GM12878 (cell line): ENCODE measurements at regions not wholly inside any gene's neighbourhood (a gene's known extent, or its start where the extent isn't known, plus 50 kb on each side); places are given as distances from the start of the nearest gene placed in this dataset.

Source experiments
- ATAC-seq: fragments of 200-7000 bp; cut with Tn5 transposase; 3 replicates; pipeline ENCODE4 v1.9.1; 2020; ENCODE audit warnings: mild to moderate bottlenecking, moderate library complexity
- BruUV-seq: library from RNA; stranded (reverse); fragments of 400-500 nt; replicated peaks from 2 replicates; lab custom pipeline; 2021; lab: Mats Ljungman, UMichigan
- CTCF ChIA-PET: fragments of 300-600 bp; sonication (Branson Sonifier 250); formaldehyde crosslinking; extraction: SDS; loops from one replicate; lab custom pipeline; 2021; ENCODE audit warnings: inconsistent platforms; lab: Yijun Ruan, JAX
- POLR2A ChIA-PET: fragments of 350-600 bp; formaldehyde crosslinking; extraction: SDS; loops from one replicate; lab custom pipeline; 2021; ENCODE audit warnings: inconsistent platforms; lab: Charles Lee
- RAD21 ChIA-PET: fragments of 300-600 bp; sonication (Branson Sonifier 250); formaldehyde crosslinking; loops from one replicate; lab custom pipeline; 2023; ENCODE audit warnings: antibody characterized with exemption; ENCODE audit not compliant: unreplicated experiment; lab: Charles Lee
- SMC1A ChIA-PET: fragments of 300-600 bp; sonication (Branson Sonifier 250); formaldehyde crosslinking; loops from one replicate; lab custom pipeline; 2023; ENCODE audit not compliant: unreplicated experiment, uncharacterized antibody; lab: Charles Lee
- DNase-seq: peaks from one replicate; pipeline ENCODE4 v3.0.0-alpha.2; 2011; ENCODE audit warnings: low read depth, low spot score
- FAIRE-seq: peaks from 3 replicates; lab custom pipeline; 2011; peaks lifted over from hg19 to GRCh38; lab: Jason Lieb, UNC
- H2AFZ ChIP-seq: 2 replicates; pipeline ENCODE4 v1.6.0; 2011; ENCODE audit warnings: low read depth, low read length, control low read depth; ENCODE audit not compliant: control insufficient read depth
- H3K27ac ChIP-seq: 2 replicates; pipeline ENCODE4 v1.5.1; 2011; ENCODE audit warnings: control low read depth; ENCODE audit not compliant: control insufficient read depth, insufficient read depth
- H3K27me3 ChIP-seq, 2 experiments: replicated peaks in 1 of 2; 2 replicates each; pipeline versions ENCODE4 v1.6.0 to v1.6.1; 2011; ENCODE audit warnings: low read length in 1 of 2; ENCODE audit not compliant: control insufficient read depth in 2 of 2, insufficient read depth in 2 of 2
- H3K36me3 ChIP-seq, 2 experiments: 2 replicates each; pipeline ENCODE4 v1.5.1; 2011; ENCODE audit warnings: low read length in 1 of 2; ENCODE audit not compliant: control insufficient read depth in 2 of 2, insufficient read depth in 2 of 2
- H3K4me1 ChIP-seq: 2 replicates; pipeline ENCODE4 v1.6.1; 2011; ENCODE audit warnings: mild to moderate bottlenecking, low read length, moderate library complexity, mixed read lengths; ENCODE audit not compliant: control insufficient read depth, insufficient read depth
- H3K4me2 ChIP-seq: 2 replicates; pipeline ENCODE4 v1.6.0; 2011; ENCODE audit warnings: control low read depth; ENCODE audit not compliant: control insufficient read depth, insufficient read depth
- H3K4me3 ChIP-seq: fragments of 200-600 bp; sonication (generic); 2 replicates; pipeline ENCODE4 v1.5.1; 2016
- H3K79me2 ChIP-seq: 2 replicates; pipeline ENCODE4 v1.6.0; 2011; ENCODE audit warnings: low read length; ENCODE audit not compliant: control insufficient read depth, insufficient read depth
- H3K9ac ChIP-seq: 2 replicates; pipeline ENCODE4 v1.8.0; 2011; ENCODE audit warnings: low read length, control low read depth, mixed read lengths; ENCODE audit not compliant: control insufficient read depth, insufficient read depth
- H3K9me3 ChIP-seq: replicated peaks from 3 replicates; pipeline ENCODE4 v1.5.1; 2011; ENCODE audit warnings: mild to moderate bottlenecking, low read length; ENCODE audit not compliant: control insufficient read depth, insufficient read depth
- H4K20me1 ChIP-seq: 2 replicates; pipeline ENCODE4 v1.6.0; 2011; ENCODE audit not compliant: control insufficient read depth, insufficient read depth
- BCL11A ChIP-seq: IDR thresholded peaks from 2 replicates; pipeline ENCODE4 v1.6.1; 2011; ENCODE audit warnings: low read depth, low read length
- CBX3 ChIP-seq: fragments of 200-600 bp; sonication (generic); IDR thresholded peaks from 2 replicates; pipeline ENCODE4 v1.6.1; 2016; ENCODE audit warnings: low read depth, borderline replicate concordance
- CREB1 ChIP-seq: IDR thresholded peaks from 2 replicates; pipeline ENCODE4 v1.6.1; 2012; ENCODE audit warnings: low read depth, mild to moderate bottlenecking, inconsistent platforms
- CTCF ChIP-seq, 3 experiments: IDR thresholded peaks in 2 of 3; conservative IDR thresholded peaks in 1 of 3; 2 replicates each; pipeline ENCODE4 v1.5.1; 2011; ENCODE audit warnings: low read depth in 3 of 3, low read length in 3 of 3, mild to moderate bottlenecking in 3 of 3, control low read depth in 2 of 3, moderate library complexity in 2 of 3, inconsistent platforms in 1 of 3, mixed read lengths in 1 of 3; ENCODE audit not compliant: control insufficient read depth in 2 of 3, insufficient read depth in 1 of 3; ENCODE audit errors: extremely low read depth in 1 of 3
- DPF2 ChIP-seq: fragments of 450-650 bp; IDR thresholded peaks from 2 replicates; pipeline ENCODE4 v1.6.1; 2017; ENCODE audit warnings: mild to moderate bottlenecking
- E4F1 ChIP-seq: fragments of 450-650 bp; IDR thresholded peaks from 2 replicates; pipeline ENCODE4 v1.6.1; 2018; ENCODE audit warnings: borderline replicate concordance, mild to moderate bottlenecking; ENCODE audit not compliant: partially characterized antibody
- HDAC2 ChIP-seq: fragments of 200-600 bp; sonication (generic); IDR thresholded peaks from 2 replicates; pipeline ENCODE4 v1.6.1; 2017
- IKZF1 ChIP-seq: fragments of 450-650 bp; conservative IDR thresholded peaks from 2 replicates; pipeline ENCODE4 v1.6.1; 2017; ENCODE audit warnings: antibody characterized with exemption, mild to moderate bottlenecking
- MAX ChIP-seq: IDR thresholded peaks from 2 replicates; pipeline ENCODE4 v1.6.1; 2012; ENCODE audit warnings: low read depth, low read length, improper control_type of control experiment
- NFXL1 ChIP-seq: fragments of 450-650 bp; IDR thresholded peaks from 2 replicates; pipeline ENCODE4 v1.6.1; 2017; ENCODE audit warnings: antibody characterized with exemption, mild to moderate bottlenecking, borderline replicate concordance
- POLR2AphosphoS2 ChIP-seq: IDR thresholded peaks from 2 replicates; pipeline ENCODE4 v1.6.1; 2011; ENCODE audit warnings: low read depth, mild to moderate bottlenecking, low read length, improper control_type of control experiment, moderate library complexity
- RBBP5 ChIP-seq: fragments of 200-600 bp; sonication (generic); conservative IDR thresholded peaks from 2 replicates; pipeline ENCODE4 v1.6.1; 2016
- RCOR1 ChIP-seq: conservative IDR thresholded peaks from 2 replicates; pipeline ENCODE4 v1.6.1; 2012; ENCODE audit warnings: low read depth, low read length, improper control_type of control experiment
- STAT1 ChIP-seq: fragments of 450-650 bp; conservative IDR thresholded peaks from 2 replicates; pipeline ENCODE4 v1.6.1; 2014; ENCODE audit warnings: antibody characterized with exemption, mild to moderate bottlenecking
- TAF1 ChIP-seq: IDR thresholded peaks from 2 replicates; pipeline ENCODE4 v1.6.1; 2011; ENCODE audit warnings: mild to moderate bottlenecking, low read depth, low read length, borderline replicate concordance
- TCF7 ChIP-seq: IDR thresholded peaks from 2 replicates; pipeline ENCODE4 v1.6.1; 2014; ENCODE audit warnings: antibody characterized with exemption, borderline replicate concordance
- ZNF24 ChIP-seq: fragments of 450-650 bp; IDR thresholded peaks from 2 replicates; pipeline ENCODE4 v1.6.1; 2017; ENCODE audit warnings: antibody characterized with exemption, mild to moderate bottlenecking
- ZZZ3 ChIP-seq: IDR thresholded peaks from 2 replicates; pipeline ENCODE4 v1.6.1; 2011; ENCODE audit warnings: low read depth; ENCODE audit not compliant: control insufficient read depth, insufficient read length
- WGBS: methylation state at CpG from one replicate; pipeline ENCODE4 v1.1.6; 2016; ENCODE audit warnings: low lambda C conversion rate; ENCODE audit not compliant: insufficient replicate concordance, insufficient coverage; ENCODE audit errors: missing lambda C conversion rate; 5-methylcytosine and 5-hydroxymethylcytosine counted together
- in situ Hi-C: fragments of 300-500 bp; cut with MboI; formaldehyde crosslinking; loops from 9 replicates; pipeline ENCODE4 v1.14.3; 2018; ENCODE audit warnings: mixed read lengths
- intact Hi-C: fragments of 100-400 bp; cut with micrococcal nuclease; formaldehyde crosslinking; loops from one replicate; pipeline ENCODE4 v1.14.2; 2022; ENCODE audit not compliant: unreplicated experiment

GRCh38 chr5:114065912-114066311 lies 296.0 kb upstream of the KCNN2 start (continued):
- TF ChIP-seq E4F1, result no peak
- no peak for TF ChIP-seq MAX
- TF ChIP-seq CTCF (IDR thresholded peaks at IDR 0.05 in 2 of 3, conservative IDR thresholded peaks at IDR 0.05 in 1 of 3; ENCODE audit: control insufficient read depth in 2 of 3, extremely low read depth in 1 of 3, insufficient read depth in 1 of 3, low read depth in 3 of 3, low read length in 3 of 3), result no peak

GRCh38 chr5:114070093-114070722 lies 291.7 kb upstream of the KCNN2 start:
- H3K4me1 ChIP-seq, result no peaks in the 10 kb centered on the region
- no peak overlapping the region for H2AFZ ChIP-seq
- H3K9ac ChIP-seq, result no peak overlapping the region
- ChIA-PET RAD21 (no interaction called here), SMC1A (no interaction called here), POLR2A (no interaction called here), CTCF (no interaction called here)
- H3K27me3 ChIP-seq, result no peaks in the 10 kb centered on the region
- no peaks in the 10 kb centered on the region for H4K20me1 ChIP-seq
- no peak overlapping the region for H3K4me3 ChIP-seq
- FAIRE-seq (no peak), DNase-seq (no peak), ATAC-seq (no peak)
- BruUV-seq, result no TSS peak
- H3K4me2 ChIP-seq, result no peak overlapping the region
- intact Hi-C loops, result no loop called here
- no peaks in the 10 kb centered on the region for H3K79me2 ChIP-seq
- H3K27ac ChIP-seq, result no peak overlapping the region
- no peaks in the 10 kb centered on the region for H3K9me3 ChIP-seq
- 29% methylated on average over 7 of the region's 7 CpGs for WGBS
- no peaks in the 10 kb centered on the region for H3K36me3 ChIP-seq
- in situ Hi-C loops, result no loop called here
- no peak for TF ChIP-seq IKZF1
- TF ChIP-seq RCOR1, result no peak
- TF ChIP-seq ZZZ3, result no peak
- TF ChIP-seq RBBP5, result no peak
- TF ChIP-seq TCF7, result no peak
- no peak for TF ChIP-seq ZNF24
- TF ChIP-seq TAF1, result no peak
- no peak for TF ChIP-seq CBX3
- TF ChIP-seq POLR2AphosphoS2, result no peak
- no peak for TF ChIP-seq BCL11A
- no peak for TF ChIP-seq DPF2
- TF ChIP-seq HDAC2, result no peak
- no peak for TF ChIP-seq NFXL1
- TF ChIP-seq STAT1, result no peak
- TF ChIP-seq CREB1, result no peak
